ENCODE measurements at regions not wholly inside any gene's neighbourhood (a gene's known extent, or its start where the extent isn't known, plus 50 kb on each side); places are given as distances from the start of the nearest gene placed in this dataset.
A peak's percentile ranks its signal among the peaks of the same experiment; 100 is the strongest.

DNA sequence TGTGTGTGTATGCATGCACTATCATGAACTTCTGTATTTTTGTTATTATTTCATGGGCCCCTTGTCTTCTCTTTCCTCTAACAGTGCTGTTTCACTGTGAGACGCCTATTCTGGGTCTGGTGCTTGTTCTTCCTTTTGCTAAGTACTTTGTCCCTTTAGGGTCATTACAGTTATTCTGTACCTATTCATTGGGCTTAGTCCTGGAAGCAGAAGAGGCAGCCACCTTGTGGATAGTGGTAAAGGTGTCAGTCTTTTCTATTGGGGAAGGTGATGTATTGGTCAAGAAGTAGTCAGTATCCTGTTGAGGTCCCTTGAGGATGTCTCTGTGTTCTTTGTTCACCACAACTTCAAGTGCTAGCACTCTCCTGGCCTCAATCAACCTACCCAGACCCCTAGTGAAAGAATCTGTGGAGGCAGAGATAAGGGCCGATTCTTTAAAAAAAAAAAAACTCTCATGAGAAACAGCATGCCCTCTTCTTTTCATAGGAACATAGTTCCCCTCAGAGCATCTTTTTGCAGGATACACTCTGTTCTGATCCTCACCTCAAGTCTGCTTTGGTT lies 593.8 kb downstream of the SPRY1 start:
- no peak overlapping the region for H3K27ac ChIP-seq
- no peaks in the 10 kb centered on the region for H3K36me3 ChIP-seq
- no peak for TF ChIP-seq Cebpa-rat (IDR thresholded peaks at IDR 0.05)
- H3K27me3 ChIP-seq, result no peaks in the 10 kb centered on the region
- H3K4me3 ChIP-seq, result no peak overlapping the region
- H3K4me2 ChIP-seq, result no peak overlapping the region
- H3K9ac ChIP-seq, result no peak overlapping the region
- peaks cover 7% of the 10 kb centered on the region; the same call in 1 of the 2 replicates for H3K9me3 ChIP-seq
- H4K20me1 ChIP-seq, result no peaks in the 10 kb centered on the region
- H3K4me1 ChIP-seq, result peaks cover 11% of the 10 kb centered on the region

DNA sequence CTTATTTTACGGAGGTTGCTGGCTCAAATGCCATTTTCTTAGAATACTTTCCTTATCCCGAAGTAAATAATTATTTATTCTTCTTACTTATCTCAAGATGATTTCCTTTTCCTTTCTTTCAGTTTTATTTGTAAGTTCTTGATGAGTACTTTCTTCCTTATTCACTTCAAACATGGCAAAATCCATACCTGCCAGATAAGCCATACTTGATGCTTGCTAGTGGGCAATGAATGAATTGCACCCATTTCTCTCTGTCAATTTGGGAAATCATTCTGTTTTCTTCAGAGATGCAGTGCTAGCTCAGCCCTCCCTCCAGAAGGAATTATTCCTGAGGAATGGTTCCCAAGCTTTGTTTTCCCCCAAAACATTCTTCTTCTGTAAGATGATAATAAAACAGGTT lies 598.3 kb downstream of the SPRY1 start:
- H3K4me1 ChIP-seq, result no peaks in the 10 kb centered on the region
- peaks cover 7% of the 10 kb centered on the region; the same call in 1 of the 2 replicates for H3K9me3 ChIP-seq
- no peak overlapping the region for H3K4me3 ChIP-seq
- no peak overlapping the region for H3K4me2 ChIP-seq
- no peaks in the 10 kb centered on the region for H4K20me1 ChIP-seq
- H3K27ac ChIP-seq, result no peak overlapping the region
- no peak overlapping the region for H3K9ac ChIP-seq
- H3K27me3 ChIP-seq, result no peaks in the 10 kb centered on the region
- no peaks in the 10 kb centered on the region for H3K36me3 ChIP-seq
- TF ChIP-seq Cebpa-rat (IDR thresholded peaks at IDR 0.05), result no peak

DNA sequence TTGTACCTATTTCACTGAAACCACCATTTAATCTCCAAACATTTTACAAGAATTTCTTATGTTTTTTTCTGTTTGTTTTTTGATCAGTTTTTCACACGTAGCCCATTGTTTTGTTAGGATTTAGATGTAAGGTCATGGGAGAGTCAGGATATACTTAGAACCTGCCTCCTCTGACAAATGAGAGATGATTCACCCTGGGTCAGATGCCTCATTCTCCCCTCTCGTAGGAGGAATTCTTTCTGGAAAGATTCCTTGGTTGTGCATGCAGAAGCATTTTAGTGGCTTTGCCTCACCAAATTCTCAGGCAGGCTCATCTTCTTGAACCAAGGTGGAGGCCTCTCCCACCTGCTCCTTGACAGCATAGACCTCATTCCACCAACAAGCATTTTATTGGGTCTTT lies 599.3 kb downstream of the SPRY1 start:
- no peak overlapping the region for H3K9ac ChIP-seq
- no peak overlapping the region for H3K4me3 ChIP-seq
- H3K36me3 ChIP-seq, result no peaks in the 10 kb centered on the region
- no peaks in the 10 kb centered on the region for H4K20me1 ChIP-seq
- H3K4me2 ChIP-seq, result no peak overlapping the region
- H3K4me1 ChIP-seq, result no peaks in the 10 kb centered on the region
- no peak for TF ChIP-seq Cebpa-rat (IDR thresholded peaks at IDR 0.05)
- peaks cover 7% of the 10 kb centered on the region; the same call in 1 of the 2 replicates for H3K9me3 ChIP-seq
- H3K27ac ChIP-seq, result no peak overlapping the region
- no peaks in the 10 kb centered on the region for H3K27me3 ChIP-seq

DNA sequence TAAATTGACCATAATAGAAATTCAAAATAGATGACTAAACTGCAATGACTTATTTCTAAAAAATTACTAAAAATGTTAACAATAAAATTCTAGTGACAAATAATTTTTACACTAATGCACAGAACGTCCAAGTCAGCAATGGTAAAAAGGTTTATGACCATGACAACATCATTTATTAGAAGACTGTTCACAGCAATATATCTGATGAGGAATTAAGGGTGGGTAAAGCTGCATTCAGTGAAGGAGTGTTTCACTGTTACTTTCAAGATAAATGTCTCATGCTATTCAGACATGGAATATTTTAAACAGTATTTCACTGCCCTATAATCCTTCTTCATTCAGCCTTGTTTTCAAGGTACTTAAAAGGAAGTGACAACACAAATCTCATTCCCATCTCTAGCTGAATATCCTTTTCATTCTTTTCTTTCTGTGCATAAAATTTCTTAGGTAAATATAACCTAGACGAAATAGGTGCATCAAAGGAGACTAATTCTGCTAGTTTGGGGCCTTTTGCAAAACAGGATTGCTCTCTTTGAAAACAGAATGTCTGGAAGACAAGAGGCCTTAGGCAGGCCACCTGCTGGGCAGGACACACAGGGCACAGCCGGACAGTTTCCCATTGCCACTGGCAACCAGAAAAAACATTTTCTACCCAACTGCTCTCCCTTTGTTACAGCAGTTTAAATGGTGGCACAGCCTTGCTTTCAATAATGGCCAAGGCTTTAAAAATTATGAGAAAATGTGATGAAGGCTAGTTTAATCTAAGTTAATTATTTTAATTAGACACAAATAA lies 600.3 kb downstream of the SPRY1 start:
- no peaks in the 10 kb centered on the region for H4K20me1 ChIP-seq
- H3K9ac ChIP-seq, result no peak overlapping the region
- H3K4me3 ChIP-seq, result no peak overlapping the region
- H3K9me3 ChIP-seq, result peaks cover 5% of the 10 kb centered on the region; the same call in 1 of the 2 replicates
- no peaks in the 10 kb centered on the region for H3K4me1 ChIP-seq
- no peak overlapping the region for H3K27ac ChIP-seq
- no peak for TF ChIP-seq Cebpa-rat (IDR thresholded peaks at IDR 0.05)
- no peaks in the 10 kb centered on the region for H3K36me3 ChIP-seq
- no peak overlapping the region for H3K4me2 ChIP-seq
- no peaks in the 10 kb centered on the region for H3K27me3 ChIP-seq

DNA sequence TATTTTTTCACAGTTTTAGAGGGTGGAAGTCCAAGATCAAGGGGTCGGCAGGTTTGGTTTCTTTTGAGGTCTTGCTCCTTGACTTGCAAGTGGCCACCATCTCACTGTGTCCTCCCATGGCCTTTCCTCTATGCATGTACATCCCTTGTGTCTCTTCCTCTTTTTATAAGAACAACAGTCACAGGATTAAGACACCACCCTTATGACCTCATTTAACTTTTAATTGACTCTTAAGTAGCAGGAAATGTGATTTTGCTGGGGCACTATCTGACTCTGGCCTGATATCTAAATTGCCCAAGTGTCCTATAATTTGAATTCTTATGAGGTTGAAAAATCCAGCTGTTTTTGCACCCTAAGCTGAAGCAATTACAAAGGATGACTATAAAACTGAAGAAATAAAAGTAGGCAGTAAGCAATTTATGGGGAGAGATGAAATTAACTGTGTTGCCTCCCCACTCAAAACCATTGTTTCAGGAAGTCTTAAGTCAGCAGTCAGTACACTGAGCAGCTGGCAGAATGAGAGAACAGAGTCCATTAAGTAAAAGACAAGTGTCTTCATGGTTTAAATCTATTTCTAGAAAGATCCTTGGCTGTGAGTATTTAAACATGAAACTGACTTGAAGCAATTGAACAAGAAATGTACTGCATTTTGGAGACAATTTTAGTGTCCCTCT lies 601.3 kb downstream of the SPRY1 start:
- Histone ChIP-seq H3K36me3 (no peaks in the 10 kb centered on the region), H3K4me2 (no peak overlapping the region), H3K4me1 (no peaks in the 10 kb centered on the region), H3K27ac (no peak overlapping the region), H3K27me3 (no peaks in the 10 kb centered on the region), H3K9me3 (no peaks in the 10 kb centered on the region), H4K20me1 (no peaks in the 10 kb centered on the region), H3K4me3 (no peak overlapping the region), H3K9ac (no peak overlapping the region)
- no peak for TF ChIP-seq Cebpa-rat (IDR thresholded peaks at IDR 0.05)

- no peak overlapping the region for H3K9ac ChIP-seq
- H3K27ac ChIP-seq, result no peak overlapping the region
- no peak overlapping the region for H3K4me2 ChIP-seq
- H3K27me3 ChIP-seq, result no peaks in the 10 kb centered on the region
- no peaks in the 10 kb centered on the region for H4K20me1 ChIP-seq
- no peaks in the 10 kb centered on the region for H3K36me3 ChIP-seq
- no peak for TF ChIP-seq Cebpa-rat (IDR thresholded peaks at IDR 0.05)
- no peaks in the 10 kb centered on the region for H3K9me3 ChIP-seq
- no peaks in the 10 kb centered on the region for H3K4me1 ChIP-seq
- H3K4me3 ChIP-seq, result no peak overlapping the region
These were observed 603.6 kb downstream of the SPRY1 start for GRCh38 chr4:124000233-124000632.

DNA sequence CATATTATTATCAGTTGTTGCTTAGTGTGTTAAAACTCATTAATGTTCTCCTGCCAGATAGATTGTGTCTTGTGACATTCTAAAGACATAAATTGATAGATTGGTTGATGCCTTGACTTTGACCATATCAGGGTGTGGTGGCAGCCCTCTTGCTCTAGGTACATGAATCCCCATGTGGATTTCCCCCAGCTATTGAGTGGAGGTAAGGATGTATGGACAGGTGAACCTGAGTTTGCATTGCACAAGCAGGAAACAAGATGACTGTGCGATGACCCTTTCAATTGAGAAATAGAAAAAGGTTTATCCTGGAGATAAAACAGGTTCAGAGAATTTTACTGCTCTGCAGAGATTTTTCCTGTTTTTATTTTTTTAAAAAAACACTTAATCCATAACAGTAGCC lies 619.2 kb downstream of the SPRY1 start:
- no peaks in the 10 kb centered on the region for H3K9me3 ChIP-seq
- peaks cover 21% of the 10 kb centered on the region for H3K4me1 ChIP-seq
- no peak overlapping the region for H3K4me2 ChIP-seq
- no peak for TF ChIP-seq Cebpa-rat (IDR thresholded peaks at IDR 0.05)
- H4K20me1 ChIP-seq, result no peaks in the 10 kb centered on the region
- no peaks in the 10 kb centered on the region for H3K27me3 ChIP-seq
- H3K4me3 ChIP-seq, result no peak overlapping the region
- H3K36me3 ChIP-seq, result no peaks in the 10 kb centered on the region
- no peak overlapping the region for H3K27ac ChIP-seq
- no peak overlapping the region for H3K9ac ChIP-seq

GRCh38 chr4:124017185-124017785 lies 620.7 kb downstream of the SPRY1 start:
- TF ChIP-seq Cebpa-rat (IDR thresholded peaks at IDR 0.05), result no peak

DNA sequence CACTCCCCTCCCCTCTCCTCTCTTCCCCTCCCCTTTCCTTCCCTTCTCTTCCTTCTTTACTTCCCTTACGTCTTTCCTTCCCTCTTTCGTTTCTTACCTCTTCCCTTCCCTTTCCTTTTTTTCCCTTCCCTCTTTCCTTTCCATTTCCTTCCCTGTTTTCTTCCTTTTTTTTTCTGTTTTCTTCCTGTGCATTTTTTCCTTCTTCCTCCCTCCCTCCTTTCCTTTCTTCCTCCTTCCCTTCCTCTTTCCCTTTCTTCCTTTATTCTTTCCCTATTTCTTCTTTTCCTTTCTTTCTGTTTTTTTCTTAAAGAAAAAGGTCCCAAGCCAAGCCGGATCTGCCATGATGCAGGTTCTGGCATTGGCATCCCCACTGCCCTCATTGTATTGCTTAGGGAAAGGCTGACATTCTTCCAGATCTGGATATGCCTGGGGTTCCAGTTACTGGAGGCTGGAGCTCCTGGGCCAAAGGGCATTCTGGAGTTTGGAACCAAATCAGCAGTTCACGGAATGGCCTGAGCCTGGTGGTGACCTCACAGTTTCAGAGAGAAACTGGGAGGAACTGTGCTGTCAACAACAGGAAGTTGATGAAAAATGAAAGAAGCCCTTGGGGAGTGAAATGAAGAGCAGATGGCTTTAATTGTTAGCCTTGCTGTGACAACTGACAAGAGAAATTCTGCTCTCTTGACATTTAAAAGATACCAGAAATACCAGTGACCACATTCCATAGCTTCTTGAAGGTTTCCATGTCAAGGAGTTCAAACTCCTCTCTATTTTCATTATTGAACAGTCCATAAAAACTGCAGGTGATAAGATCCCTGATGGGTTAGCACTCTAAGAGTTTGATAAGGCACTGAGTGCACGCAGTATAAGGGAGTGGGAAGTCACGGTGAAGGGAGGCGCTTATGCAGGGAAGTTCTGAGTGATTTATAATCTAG lies 622.1 kb downstream of the SPRY1 start:
- H3K9me3 ChIP-seq, result no peaks in the 10 kb centered on the region
- no peaks in the 10 kb centered on the region for H3K36me3 ChIP-seq
- H3K27me3 ChIP-seq, result no peaks in the 10 kb centered on the region
- H3K9ac ChIP-seq, result no peak overlapping the region; the same call in 1 of the 2 replicates
- peaks cover 21% of the 10 kb centered on the region for H3K4me1 ChIP-seq
- H3K4me3 ChIP-seq, result peak overlapping the region; percentile 38; the same call in 1 of the 2 replicates
- TF ChIP-seq Cebpa-rat (IDR thresholded peaks at IDR 0.05), result no peak
- peak overlapping the region; percentile 64 for H3K4me2 ChIP-seq
- H4K20me1 ChIP-seq, result no peaks in the 10 kb centered on the region
- peak overlapping the region; percentile 76 for H3K27ac ChIP-seq

More at GRCh38 chr4:124017185-124017785, 620.7 kb downstream of the SPRY1 start:
- no peak overlapping the region for H3K4me3 ChIP-seq
- H3K4me1 ChIP-seq, result peaks cover 21% of the 10 kb centered on the region
- no peaks in the 10 kb centered on the region for H3K9me3 ChIP-seq
- no peak overlapping the region for H3K27ac ChIP-seq
- H3K9ac ChIP-seq, result no peak overlapping the region
- no peaks in the 10 kb centered on the region for H4K20me1 ChIP-seq
- no peak overlapping the region for H3K4me2 ChIP-seq
- no peaks in the 10 kb centered on the region for H3K27me3 ChIP-seq
- no peaks in the 10 kb centered on the region for H3K36me3 ChIP-seq

Data from BLaER1 (cell line).